Duodenal mucosa (tissue), 2 donors: ENCODE measurements at regions not wholly inside any gene's neighbourhood (a gene's known extent, or its start where the extent isn't known, plus 50 kb on each side); places are given as distances from the start of the nearest gene placed in this dataset.
"Not testable (repeated sequence)": the region's sequence is repeated elsewhere in the genome, so short reads cannot be mapped to it uniquely, and the experiment has no call there.

Experiments used
- H3K27ac ChIP-seq: one replicate; pipeline ENCODE4 v1.7.0; 2013; ENCODE audit warnings: low read depth, low read length
- H3K27me3 ChIP-seq, 2 donors: one replicate each; pipeline ENCODE4 v1.7.0; 2013; ENCODE audit warnings: low read length in 2 of 2, control low read depth in 1 of 2; ENCODE audit not compliant: insufficient read depth in 2 of 2, control insufficient read depth in 1 of 2
- H3K36me3 ChIP-seq, 2 donors: one replicate each; pipeline ENCODE4 v1.7.0; 2013; ENCODE audit warnings: low read length in 2 of 2, control low read depth in 1 of 2; ENCODE audit not compliant: insufficient read depth in 2 of 2, control insufficient read depth in 1 of 2
- H3K4me1 ChIP-seq, 2 donors: one replicate each; pipeline ENCODE4 v1.7.0; 2013; ENCODE audit warnings: low read length in 2 of 2, control low read depth in 1 of 2; ENCODE audit not compliant: insufficient read depth in 2 of 2, control insufficient read depth in 1 of 2
- H3K4me3 ChIP-seq, 2 donors: one replicate each; pipeline ENCODE4 v1.7.0; 2013; ENCODE audit warnings: low read length in 2 of 2, low read depth in 1 of 2
- H3K9ac ChIP-seq, 2 donors: one replicate each; pipeline ENCODE4 v1.7.0; 2013; ENCODE audit warnings: low read length in 2 of 2, low read depth in 1 of 2
- H3K9me3 ChIP-seq, 2 donors: one replicate each; pipeline ENCODE4 v1.7.0; 2013; ENCODE audit warnings: low read length in 2 of 2, control low read depth in 1 of 2; ENCODE audit not compliant: control insufficient read depth in 1 of 2

GRCh38 chrX:39791691-39792090 is 306.1 kb downstream of the BCOR start:
- H3K4me1 ChIP-seq, result no peaks in the 10 kb centered on the region
- H3K4me3 ChIP-seq, result no peak overlapping the region

GRCh38 chrX:39795605-39796004 is 302.2 kb downstream of the BCOR start:
- no peak overlapping the region for H3K27ac ChIP-seq
- H3K4me3 ChIP-seq, result no peak overlapping the region
- no peaks in the 10 kb centered on the region for H3K4me1 ChIP-seq
- H3K9ac ChIP-seq, result no peak overlapping the region
- H3K27me3 ChIP-seq, result no peaks in the 10 kb centered on the region
- H3K9me3 ChIP-seq, result no peaks in the 10 kb centered on the region
- no peaks in the 10 kb centered on the region for H3K36me3 ChIP-seq

More at GRCh38 chrX:39791691-39792090, 306.1 kb downstream of the BCOR start:
- Histone ChIP-seq H3K27ac (no peak overlapping the region), H3K27me3 (no peaks in the 10 kb centered on the region), H3K36me3 (no peaks in the 10 kb centered on the region), H3K9ac (no peak overlapping the region), H3K9me3 (no peaks in the 10 kb centered on the region)

- Histone ChIP-seq H3K4me3 (no peak overlapping the region), H3K27ac (no peak overlapping the region), H3K9ac (no peak overlapping the region), H3K27me3 (no peaks in the 10 kb centered on the region), H3K9me3 (no peaks in the 10 kb centered on the region), H3K4me1 (no peaks in the 10 kb centered on the region), H3K36me3 (no peaks in the 10 kb centered on the region)
Observed at GRCh38 chrX:39796856-39797255, 300.9 kb downstream of the BCOR start.

GRCh38 chrX:39798488-39798887 is 299.3 kb downstream of the BCOR start:
- H3K4me3 ChIP-seq, H3K4me1 ChIP-seq, H3K36me3 ChIP-seq, H3K27me3 ChIP-seq, H3K27ac ChIP-seq, H3K9me3 ChIP-seq, H3K9ac ChIP-seq: not testable (repeated sequence)

- Histone ChIP-seq H3K36me3 (no peaks in the 10 kb centered on the region), H3K27ac (no peak overlapping the region), H3K9ac (no peak overlapping the region), H3K9me3 (no peaks in the 10 kb centered on the region), H3K4me3 (no peak overlapping the region), H3K4me1 (no peaks in the 10 kb centered on the region), H3K27me3 (no peaks in the 10 kb centered on the region)
Observed at GRCh38 chrX:39802354-39802753, 295.4 kb downstream of the BCOR start.

GRCh38 chrX:39802908-39803307 is 294.9 kb downstream of the BCOR start:
- Histone ChIP-seq H3K36me3 (no peaks in the 10 kb centered on the region), H3K9ac (no peak overlapping the region), H3K27me3 (no peaks in the 10 kb centered on the region), H3K4me1 (no peaks in the 10 kb centered on the region), H3K4me3 (no peak overlapping the region), H3K27ac (no peak overlapping the region), H3K9me3 (no peaks in the 10 kb centered on the region)

GRCh38 chrX:39805022-39805421 is 292.7 kb downstream of the BCOR start:
- no peak overlapping the region for H3K9ac ChIP-seq
- no peak overlapping the region for H3K4me3 ChIP-seq
- no peaks in the 10 kb centered on the region for H3K36me3 ChIP-seq
- H3K4me1 ChIP-seq, result no peaks in the 10 kb centered on the region
- H3K9me3 ChIP-seq, result no peaks in the 10 kb centered on the region
- H3K27me3 ChIP-seq, result no peaks in the 10 kb centered on the region
- no peak overlapping the region for H3K27ac ChIP-seq

- Histone ChIP-seq H3K36me3 (no peaks in the 10 kb centered on the region), H3K4me3 (no peak overlapping the region), H3K4me1 (no peaks in the 10 kb centered on the region), H3K9me3 (no peaks in the 10 kb centered on the region), H3K9ac (no peak overlapping the region), H3K27ac (no peak overlapping the region), H3K27me3 (no peaks in the 10 kb centered on the region)
Observed at GRCh38 chrX:39805825-39806224, 291.9 kb downstream of the BCOR start.

GRCh38 chrX:39808471-39808917 is 289.3 kb downstream of the BCOR start:
- Histone ChIP-seq H3K4me3 (no peak overlapping the region), H3K27me3 (no peaks in the 10 kb centered on the region), H3K9ac (no peak overlapping the region), H3K27ac (no peak overlapping the region), H3K36me3 (no peaks in the 10 kb centered on the region), H3K4me1 (peaks cover 0 to 3% of the 10 kb centered on the region in 2 donors), H3K9me3 (no peaks in the 10 kb centered on the region)

- Histone ChIP-seq H3K9me3 (no peaks in the 10 kb centered on the region), H3K27ac (no peak overlapping the region), H3K4me3 (no peak overlapping the region), H3K27me3 (no peaks in the 10 kb centered on the region), H3K4me1 (peaks cover 0 to 10% of the 10 kb centered on the region in 2 donors), H3K9ac (no peak overlapping the region), H3K36me3 (no peaks in the 10 kb centered on the region)
Observed at GRCh38 chrX:39809331-39809730, 288.4 kb downstream of the BCOR start.

GRCh38 chrX:39810901-39811300 is 286.9 kb downstream of the BCOR start:
- H3K9ac ChIP-seq, result no peak overlapping the region
- H3K4me3 ChIP-seq, result no peak overlapping the region
- H3K27ac ChIP-seq, result no peak overlapping the region
- H3K9me3 ChIP-seq, result no peaks in the 10 kb centered on the region
- H3K4me1 ChIP-seq, result peaks cover 0 to 10% of the 10 kb centered on the region in 2 donors
- no peaks in the 10 kb centered on the region for H3K36me3 ChIP-seq
- H3K27me3 ChIP-seq, result no peaks in the 10 kb centered on the region
